IPS-18c (cell line): ENCODE measurements at regions not wholly inside any gene's neighbourhood (a gene's known extent, or its start where the extent isn't known, plus 50 kb on each side); places are given as distances from the start of the nearest gene placed in this dataset.

Source experiments
- H3K4me3 ChIP-seq: 2 replicates; pipeline ENCODE4 v1.7.0; 2013; ENCODE audit warnings: low read depth, mild to moderate bottlenecking, low read length, moderate library complexity; ENCODE audit not compliant: insufficient read depth
- H3K9me3 ChIP-seq: one replicate; pipeline ENCODE4 v1.6.1; 2013; ENCODE audit warnings: mild to moderate bottlenecking, low read length, moderate library complexity; ENCODE audit not compliant: control insufficient read depth, insufficient read depth

GRCh38 chr2:735670-736218, 58.5 kb upstream of the TMEM18 start:
- H3K9me3 ChIP-seq: no peaks in the 10 kb centered on the region
- H3K4me3 ChIP-seq: no peak overlapping the region

GRCh38 chr2:734496-734895, 57.3 kb upstream of the TMEM18 start:
- Histone ChIP-seq H3K9me3 (no peaks in the 10 kb centered on the region), H3K4me3 (no peak overlapping the region)

- Histone ChIP-seq H3K4me3 (no peak overlapping the region), H3K9me3 (no peaks in the 10 kb centered on the region)
Measured at GRCh38 chr2:733495-733894, 56.3 kb upstream of the TMEM18 start.

GRCh38 chr2:733001-733400, 55.8 kb upstream of the TMEM18 start:
- H3K4me3 ChIP-seq: no peak overlapping the region

GRCh38 chr2:731711-732110, 54.5 kb upstream of the TMEM18 start:
- H3K9me3 ChIP-seq: no peaks in the 10 kb centered on the region
- no peak overlapping the region for H3K4me3 ChIP-seq

More at GRCh38 chr2:733001-733400, 55.8 kb upstream of the TMEM18 start:
- H3K9me3 ChIP-seq: no peaks in the 10 kb centered on the region

- H3K4me3 ChIP-seq: no peak overlapping the region
- no peaks in the 10 kb centered on the region for H3K9me3 ChIP-seq
Measured at GRCh38 chr2:729376-729861, 52.2 kb upstream of the TMEM18 start.

- no peak overlapping the region for H3K4me3 ChIP-seq
Measured at GRCh38 chr2:728165-728564, 51.0 kb upstream of the TMEM18 start.

GRCh38 chr2:727071-727470, 49.9 kb upstream of the TMEM18 start:
- no peaks in the 10 kb centered on the region for H3K9me3 ChIP-seq
- no peak overlapping the region for H3K4me3 ChIP-seq

More at GRCh38 chr2:728165-728564, 51.0 kb upstream of the TMEM18 start:
- H3K9me3 ChIP-seq: no peaks in the 10 kb centered on the region
